ENCODE measurements at regions not wholly inside any gene's neighbourhood (a gene's known extent, or its start where the extent isn't known, plus 50 kb on each side); places are given as distances from the start of the nearest gene placed in this dataset.

GRCh38 chr12:65695113-65695865, 129.0 kb upstream of the HMGA2 start:
- Histone ChIP-seq H3K9me3 (ENCODE audit: insufficient read depth, low read length) (no peaks in the 10 kb centered on the region), H3K9me2 (replicated peaks; ENCODE audit: insufficient read depth, low read length) (no peaks in the 10 kb centered on the region), H3K79me2 (ENCODE audit: insufficient read depth, low read length) (no peaks in the 10 kb centered on the region), H3K9ac (ENCODE audit: low read length) (no peak overlapping the region), H3K4me2 (ENCODE audit: low read depth, low read length, poor library complexity, severe bottlenecking) (no peak overlapping the region), H3K36me3 (ENCODE audit: low read length) (no peaks in the 10 kb centered on the region), H3K4me3 (ENCODE audit: insufficient read depth, low read length, poor library complexity, severe bottlenecking) (no peak overlapping the region), H4K20me1 (ENCODE audit: low read depth, low read length) (no peaks in the 10 kb centered on the region), H3K27me3 (ENCODE audit: low read length) (no peaks in the 10 kb centered on the region), H3K27ac (ENCODE audit: low read depth, low read length) (no peak overlapping the region), H3F3A (ENCODE audit: insufficient read depth) (no peaks in the 10 kb centered on the region), H2AFZ (ENCODE audit: low read depth, low read length, severe bottlenecking) (no peak overlapping the region)
- no peak for TF ChIP-seq CTCF (IDR thresholded peaks at IDR 0.05; ENCODE audit: insufficient read depth, low read length, poor library complexity, severe bottlenecking)
- TF ChIP-seq EZH2phosphoT487 (conservative IDR thresholded peaks at IDR 0.05; ENCODE audit: low read length) = no peak

DNA sequence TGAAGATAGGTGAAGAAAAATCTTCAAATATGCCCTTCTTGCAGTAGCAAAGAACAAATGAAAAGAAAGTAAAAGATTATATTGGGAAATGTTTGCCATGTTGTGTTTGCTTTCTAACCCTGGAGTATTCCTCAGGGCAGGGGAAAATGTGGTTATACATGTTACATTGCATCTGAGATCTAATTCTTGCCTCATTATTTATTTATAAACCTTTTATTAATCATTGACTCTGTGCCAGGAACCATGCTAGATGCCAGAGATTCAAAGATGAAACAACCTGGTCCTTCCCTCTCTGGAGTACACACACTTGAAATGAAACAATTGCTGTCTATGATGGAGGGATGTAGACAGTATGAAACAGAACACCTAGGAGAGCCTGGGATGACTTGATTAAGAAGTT, 128.1 kb upstream of the HMGA2 start:
- no peaks in the 10 kb centered on the region for H3K9me2 ChIP-seq (replicated peaks; ENCODE audit: insufficient read depth, low read length)
- no peaks in the 10 kb centered on the region for H3K79me2 ChIP-seq (ENCODE audit: insufficient read depth, low read length)
- no peaks in the 10 kb centered on the region for H3F3A ChIP-seq (ENCODE audit: insufficient read depth)
- H3K4me2 ChIP-seq (ENCODE audit: low read depth, low read length, poor library complexity, severe bottlenecking) = no peak overlapping the region
- TF ChIP-seq EZH2phosphoT487 (conservative IDR thresholded peaks at IDR 0.05; ENCODE audit: low read length) = no peak
- no peak for TF ChIP-seq CTCF (IDR thresholded peaks at IDR 0.05; ENCODE audit: insufficient read depth, low read length, poor library complexity, severe bottlenecking)
- no peak overlapping the region for H3K4me3 ChIP-seq (ENCODE audit: insufficient read depth, low read length, poor library complexity, severe bottlenecking)
- H2AFZ ChIP-seq (ENCODE audit: low read depth, low read length, severe bottlenecking) = no peak overlapping the region
- no peaks in the 10 kb centered on the region for H4K20me1 ChIP-seq (ENCODE audit: low read depth, low read length)
- H3K9me3 ChIP-seq (ENCODE audit: insufficient read depth, low read length) = no peaks in the 10 kb centered on the region
- H3K9ac ChIP-seq (ENCODE audit: low read length) = no peak overlapping the region
- H3K27me3 ChIP-seq (ENCODE audit: low read length) = no peaks in the 10 kb centered on the region
- no peaks in the 10 kb centered on the region for H3K36me3 ChIP-seq (ENCODE audit: low read length)
- no peak overlapping the region for H3K27ac ChIP-seq (ENCODE audit: low read depth, low read length)

DNA sequence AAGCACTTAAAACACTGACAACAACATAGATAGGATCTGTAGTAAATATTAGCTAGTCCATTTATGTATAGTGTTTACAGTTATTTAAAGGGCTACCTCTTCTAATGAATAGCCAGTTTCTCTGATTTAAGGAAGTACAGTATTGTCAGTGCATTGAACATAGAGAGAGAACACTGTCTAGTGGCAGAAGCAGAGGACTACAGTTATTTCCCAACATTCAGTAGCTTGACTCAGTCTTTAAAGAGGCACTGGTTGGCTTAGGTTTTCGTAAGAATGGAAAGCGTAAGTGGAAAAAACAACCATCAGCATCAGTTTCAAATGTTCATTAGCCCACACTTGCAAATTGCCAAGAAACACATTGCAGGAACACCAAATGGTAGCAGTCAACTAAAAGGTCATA, 125.0 kb upstream of the HMGA2 start:
- H3K9me2 ChIP-seq (replicated peaks; ENCODE audit: insufficient read depth, low read length) = no peaks in the 10 kb centered on the region
- no peaks in the 10 kb centered on the region for H3K79me2 ChIP-seq (ENCODE audit: insufficient read depth, low read length)
- H3K27ac ChIP-seq (ENCODE audit: low read depth, low read length) = no peak overlapping the region
- no peak for TF ChIP-seq CTCF (IDR thresholded peaks at IDR 0.05; ENCODE audit: insufficient read depth, low read length, poor library complexity, severe bottlenecking)
- no peak for TF ChIP-seq EZH2phosphoT487 (conservative IDR thresholded peaks at IDR 0.05; ENCODE audit: low read length)
- H3K9ac ChIP-seq (ENCODE audit: low read length) = no peak overlapping the region
- no peaks in the 10 kb centered on the region for H3K36me3 ChIP-seq (ENCODE audit: low read length)
- no peaks in the 10 kb centered on the region for H3K9me3 ChIP-seq (ENCODE audit: insufficient read depth, low read length)
- no peak overlapping the region for H2AFZ ChIP-seq (ENCODE audit: low read depth, low read length, severe bottlenecking)
- no peaks in the 10 kb centered on the region for H4K20me1 ChIP-seq (ENCODE audit: low read depth, low read length)
- no peaks in the 10 kb centered on the region for H3F3A ChIP-seq (ENCODE audit: insufficient read depth)
- H3K4me3 ChIP-seq (ENCODE audit: insufficient read depth, low read length, poor library complexity, severe bottlenecking) = no peak overlapping the region
- no peaks in the 10 kb centered on the region for H3K27me3 ChIP-seq (ENCODE audit: low read length)
- H3K4me2 ChIP-seq (ENCODE audit: low read depth, low read length, poor library complexity, severe bottlenecking) = no peak overlapping the region
